Activated naive CD4-positive, alpha-beta T cell treated with anti-CD3 and anti-CD28 coated beads, Interleukin-2, amount 10 ng/mL, durations not matched to agents 7 days and 5 days (primary cell): ENCODE measurements at regions not wholly inside any gene's neighbourhood (a gene's known extent, or its start where the extent isn't known, plus 50 kb on each side); places are given as distances from the start of the nearest gene placed in this dataset.
"Not testable (repeated sequence)": the region's sequence is repeated elsewhere in the genome, so short reads cannot be mapped to it uniquely, and the experiment has no call there.

ENCODE experiments used
- CTCF ChIA-PET: fragments of 350-600 bp; sonication (Branson Sonifier 250); formaldehyde crosslinking; loops from one replicate; lab custom pipeline; 2021; ENCODE audit warnings: antibody characterized with exemption; lab: Charles Lee
- DNase-seq: peaks from one replicate; pipeline ENCODE4 v3.0.0-alpha.2; 2020
- H3K27ac Mint-ChIP-seq: one replicate; pipeline ENCODE4 v1.8.0; 2021; ENCODE audit warnings: mild to moderate bottlenecking, moderate library complexity, mixed read lengths
- H3K27me3 Mint-ChIP-seq: one replicate; pipeline ENCODE4 v1.8.0; 2021; ENCODE audit warnings: mild to moderate bottlenecking, mixed read lengths
- H3K36me3 Mint-ChIP-seq: one replicate; pipeline ENCODE4 v1.8.0; 2021; ENCODE audit warnings: mixed read lengths
- H3K4me1 Mint-ChIP-seq: one replicate; pipeline ENCODE4 v1.8.0; 2021; ENCODE audit warnings: mixed read lengths
- H3K4me3 Mint-ChIP-seq: one replicate; pipeline ENCODE4 v1.8.0; 2021; ENCODE audit warnings: mild to moderate bottlenecking, moderate library complexity, mixed read lengths
- H3K9me3 Mint-ChIP-seq: one replicate; pipeline ENCODE4 v1.8.0; 2021; ENCODE audit warnings: mixed read lengths

DNA sequence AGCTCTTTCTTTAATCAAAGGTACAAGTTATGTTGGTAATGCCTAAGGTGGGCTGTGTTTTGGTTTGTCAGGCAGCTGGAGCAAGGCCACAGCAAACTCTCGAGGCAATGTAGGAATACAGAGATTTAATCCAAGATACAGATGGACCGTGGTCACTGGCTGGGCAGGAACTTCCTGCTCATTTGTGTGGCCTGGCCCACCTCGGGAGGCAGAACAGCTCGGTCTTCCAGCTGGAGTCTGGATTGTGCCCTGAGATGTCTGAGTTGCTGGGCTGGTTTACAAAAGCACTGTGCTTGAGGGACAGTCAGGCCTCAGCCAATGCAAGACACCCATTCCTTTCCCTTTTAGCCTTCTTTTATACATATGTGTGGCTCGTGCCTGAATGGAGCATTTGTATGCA, 506.1 kb upstream of the SALL3 start:
- H3K4me1 Mint-ChIP-seq, result no peaks in the 10 kb centered on the region
- CTCF ChIA-PET, result no interaction called here
- no peak for DNase-seq
- no peaks in the 10 kb centered on the region for H3K36me3 Mint-ChIP-seq
- no peak overlapping the region for H3K4me3 Mint-ChIP-seq
- no peaks in the 10 kb centered on the region for H3K27me3 Mint-ChIP-seq
- peaks cover 4% of the 10 kb centered on the region for H3K9me3 Mint-ChIP-seq
- H3K27ac Mint-ChIP-seq, result no peak overlapping the region

DNA sequence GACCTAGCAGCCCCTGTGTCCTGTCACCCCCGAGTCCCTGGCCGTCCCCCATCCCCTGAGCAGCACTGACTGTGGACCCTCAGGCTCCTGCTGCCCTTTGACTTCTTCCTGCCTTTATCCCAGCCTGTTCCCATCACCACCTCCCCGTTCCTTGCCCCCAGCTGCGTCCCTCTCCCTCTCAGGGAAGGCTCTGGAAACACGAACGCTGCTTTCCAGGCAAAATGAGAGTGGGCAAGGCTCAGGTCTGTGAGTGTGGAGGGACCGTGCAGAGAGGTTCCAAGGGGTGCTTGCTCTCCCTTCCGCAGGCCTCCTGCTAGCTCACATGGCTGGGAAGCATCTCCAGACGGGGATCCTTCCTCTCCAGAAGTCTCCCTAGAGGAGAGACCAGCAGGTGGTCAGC, 501.8 kb upstream of the SALL3 start:
- no peaks in the 10 kb centered on the region for H3K36me3 Mint-ChIP-seq
- H3K4me3 Mint-ChIP-seq, result no peak overlapping the region
- DNase-seq, result no peak
- no peaks in the 10 kb centered on the region for H3K4me1 Mint-ChIP-seq
- CTCF ChIA-PET, result no interaction called here
- H3K27ac Mint-ChIP-seq, result no peak overlapping the region
- H3K9me3 Mint-ChIP-seq, result peaks cover 9% of the 10 kb centered on the region
- H3K27me3 Mint-ChIP-seq, result no peaks in the 10 kb centered on the region

DNA sequence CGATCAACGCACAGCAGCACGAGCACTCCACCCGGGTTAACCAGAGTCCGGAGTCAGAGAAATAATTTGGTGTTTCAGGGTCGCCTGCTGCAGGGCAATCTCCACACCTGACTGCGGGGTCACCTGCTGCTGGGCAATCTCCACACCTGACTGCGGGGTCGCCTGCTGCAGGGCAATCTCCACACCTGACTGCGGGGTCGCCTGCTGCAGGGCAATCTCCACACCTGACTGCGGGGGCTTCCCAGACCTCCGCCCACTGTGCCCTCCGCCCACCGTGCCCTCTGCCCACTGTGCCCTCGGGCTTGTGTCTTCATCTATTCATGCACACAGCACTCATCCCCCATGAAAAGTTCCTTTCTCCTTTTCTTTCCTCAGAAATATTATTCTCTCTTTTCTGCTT, 500.2 kb upstream of the SALL3 start:
- Mint-ChIP-seq H3K36me3 (no peaks in the 10 kb centered on the region), H3K4me1 (no peaks in the 10 kb centered on the region)

DNA sequence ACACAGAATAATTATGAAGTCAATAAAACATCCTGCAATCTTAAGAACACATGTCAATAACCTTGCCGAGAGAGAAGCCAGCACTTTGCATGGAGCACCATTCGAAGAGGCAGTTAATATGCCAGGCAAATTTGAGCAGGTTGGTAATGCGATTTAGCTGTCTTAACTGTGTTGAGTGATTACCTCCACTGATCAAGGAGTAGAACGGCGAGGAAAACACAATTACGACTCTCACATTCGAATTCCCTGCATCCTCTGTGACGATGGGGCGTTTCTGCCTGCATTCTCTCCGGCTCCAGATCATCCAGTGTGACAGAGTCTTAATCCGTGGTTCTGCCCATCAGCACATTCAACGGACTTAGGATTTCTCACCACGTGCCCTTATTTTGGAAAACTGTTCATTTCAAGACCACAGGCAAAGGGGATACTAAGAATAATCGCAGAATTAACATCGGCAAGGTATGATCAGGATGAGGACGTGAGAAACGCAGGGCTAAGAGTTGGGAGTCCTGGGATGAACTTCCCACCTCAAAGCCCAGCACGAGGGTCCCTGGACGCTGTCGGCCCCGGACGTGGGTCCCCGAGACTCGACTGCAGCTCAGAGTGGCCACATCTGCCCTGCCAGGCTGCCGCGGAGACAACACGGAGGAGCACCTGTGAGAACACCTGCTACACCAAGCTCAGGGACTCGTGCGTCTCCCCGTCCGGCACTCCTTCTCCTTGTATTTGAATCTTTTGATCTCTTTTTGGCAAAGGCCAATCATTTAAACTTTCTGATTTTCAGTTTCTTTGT, 499.2 kb upstream of the SALL3 start:
- CTCF ChIA-PET, result no interaction called here
- no peaks in the 10 kb centered on the region for H3K36me3 Mint-ChIP-seq

More for the DNA sequence above, 500.2 kb upstream of the SALL3 start:
- peaks cover 7% of the 10 kb centered on the region for H3K9me3 Mint-ChIP-seq
- no peak for DNase-seq
- no peak overlapping the region for H3K27ac Mint-ChIP-seq
- CTCF ChIA-PET, result interaction anchor here (0.6 kb wide), 1 partner anchor 1176 kb away, joined by 3 read pairs; no protein-coding TSS in a partner anchor
- H3K27me3 Mint-ChIP-seq, result no peaks in the 10 kb centered on the region
- no peak overlapping the region for H3K4me3 Mint-ChIP-seq

DNA sequence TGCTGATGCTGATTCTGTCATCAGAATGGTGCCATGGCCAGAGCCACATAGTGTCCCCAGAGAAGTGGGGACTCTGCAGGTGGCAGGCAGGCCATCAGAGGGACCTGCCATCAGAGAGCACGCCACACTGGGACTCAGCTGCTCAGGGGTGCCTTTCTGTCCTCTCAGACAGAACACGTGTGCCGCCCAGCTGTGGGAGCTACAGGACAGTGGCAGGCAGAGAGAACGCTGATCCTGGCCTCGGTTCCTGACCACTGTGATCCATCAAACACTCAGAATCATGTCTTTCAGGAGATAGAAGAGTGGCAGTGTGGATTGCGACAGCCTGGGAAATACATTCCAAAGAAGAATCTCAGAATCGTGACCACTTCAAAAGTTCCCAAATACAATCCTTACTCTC, 497.2 kb upstream of the SALL3 start:
- CTCF ChIA-PET, result no interaction called here
- peaks cover 6% of the 10 kb centered on the region for H3K9me3 Mint-ChIP-seq
- no peaks in the 10 kb centered on the region for H3K36me3 Mint-ChIP-seq
- H3K27ac Mint-ChIP-seq, result no peak overlapping the region
- H3K4me3 Mint-ChIP-seq, result no peak overlapping the region
- no peak for DNase-seq
- no peaks in the 10 kb centered on the region for H3K4me1 Mint-ChIP-seq
- no peaks in the 10 kb centered on the region for H3K27me3 Mint-ChIP-seq

More for the DNA sequence above, 499.2 kb upstream of the SALL3 start:
- Mint-ChIP-seq H3K4me3 (no peak overlapping the region), H3K4me1 (no peaks in the 10 kb centered on the region), H3K9me3 (peaks cover 7% of the 10 kb centered on the region), H3K27me3 (no peaks in the 10 kb centered on the region), H3K27ac (no peak overlapping the region)
- no peak for DNase-seq

DNA sequence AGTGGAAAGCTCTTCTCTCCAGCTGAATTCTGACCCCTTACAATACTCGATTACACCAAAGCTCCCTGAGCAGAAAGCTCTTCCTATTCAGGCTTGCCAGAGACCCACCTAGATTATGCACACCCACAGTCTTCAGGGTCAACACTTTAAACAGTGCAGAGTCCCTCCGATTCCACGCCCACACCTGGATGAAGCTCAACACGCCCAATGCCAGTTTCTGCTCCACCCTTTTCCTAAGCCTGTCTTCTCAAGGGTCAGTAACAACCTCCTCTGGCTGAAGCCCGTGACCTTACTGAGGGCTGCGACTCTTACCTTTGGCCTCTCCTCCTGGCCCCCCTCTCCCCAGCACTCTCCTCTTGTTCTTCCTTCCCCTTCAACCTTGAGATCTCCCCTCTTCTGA, 492.0 kb upstream of the SALL3 start:
- DNase-seq, result no peak
- Mint-ChIP-seq H3K27me3 (no peaks in the 10 kb centered on the region), H3K9me3 (peaks cover 10% of the 10 kb centered on the region), H3K36me3 (no peaks in the 10 kb centered on the region), H3K4me3 (no peak overlapping the region), H3K4me1 (no peaks in the 10 kb centered on the region), H3K27ac (no peak overlapping the region)
- CTCF ChIA-PET, result no interaction called here

DNA sequence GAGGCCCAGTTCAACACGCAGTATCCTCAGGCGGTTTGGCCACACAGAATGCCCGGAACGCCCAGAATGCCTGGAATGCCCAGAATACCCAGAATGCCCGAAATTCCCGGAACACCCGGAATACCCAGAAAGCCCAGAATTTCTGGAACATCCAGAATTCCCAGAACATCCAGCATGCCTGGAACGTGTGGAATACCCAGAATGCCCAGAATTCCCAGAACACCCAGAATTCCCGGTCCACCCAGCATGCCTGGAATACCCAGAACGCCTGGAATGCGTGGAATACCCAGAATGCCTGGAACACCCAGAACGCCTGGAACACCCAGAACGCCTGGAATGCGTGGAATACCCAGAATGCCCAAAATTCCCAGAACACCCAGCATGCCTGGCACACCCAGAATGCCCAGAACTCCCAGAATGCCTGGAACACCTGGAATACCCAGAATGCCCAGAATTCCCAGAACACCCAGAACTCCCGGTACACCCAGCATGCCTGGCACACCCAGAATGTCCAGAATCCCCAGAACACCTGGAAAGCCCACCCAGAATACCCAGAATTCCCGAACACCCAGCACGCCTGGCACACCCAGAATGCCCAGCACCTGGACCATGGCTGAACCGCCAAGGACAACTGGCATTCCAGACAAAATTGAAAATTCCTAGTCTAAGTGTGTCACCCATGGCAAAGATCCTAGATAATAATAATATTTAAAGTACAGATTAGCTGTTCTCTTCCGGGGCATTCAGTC, 487.4 kb upstream of the SALL3 start:
- Mint-ChIP-seq H3K27me3 (no peaks in the 10 kb centered on the region), H3K4me1 (no peaks in the 10 kb centered on the region), H3K36me3 (peaks cover 2% of the 10 kb centered on the region), H3K4me3 (no peak overlapping the region), H3K27ac (no peak overlapping the region), H3K9me3 (peaks cover 20% of the 10 kb centered on the region)
- CTCF ChIA-PET, result no interaction called here
- DNase-seq, result no peak

DNA sequence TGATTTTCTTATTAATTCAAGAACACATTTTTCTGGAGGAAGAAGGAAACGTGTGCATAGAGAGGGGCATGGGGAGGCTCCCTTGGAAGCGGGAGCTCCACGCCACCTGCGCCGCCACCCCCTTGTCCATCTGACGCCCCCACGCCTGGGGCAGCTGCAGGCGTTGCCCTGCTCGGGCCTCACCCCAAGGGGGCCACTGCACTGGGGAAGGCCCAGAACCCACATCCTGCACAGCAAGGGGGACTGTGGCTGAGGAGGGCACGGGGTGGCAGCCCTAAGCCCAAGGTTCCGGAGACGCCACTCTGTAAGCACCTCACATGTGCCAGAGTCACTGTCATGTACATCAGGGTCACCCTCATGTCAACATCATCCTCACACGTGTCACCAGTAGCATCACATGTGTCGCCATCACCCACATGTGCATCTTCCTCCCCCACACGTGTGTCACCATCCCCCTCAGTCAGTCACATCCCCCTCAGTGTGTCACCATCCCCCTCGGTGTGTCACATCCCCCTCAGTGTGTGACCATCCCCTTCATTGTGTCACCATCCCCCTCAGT, 486.7 kb upstream of the SALL3 start:
- Mint-ChIP-seq H3K9me3 (peaks cover 20% of the 10 kb centered on the region), H3K27me3 (no peaks in the 10 kb centered on the region), H3K27ac (no peak overlapping the region), H3K36me3 (peaks cover 2% of the 10 kb centered on the region), H3K4me3 (no peak overlapping the region), H3K4me1 (no peaks in the 10 kb centered on the region)
- CTCF ChIA-PET, result no interaction called here
- DNase-seq, result no peak

DNA sequence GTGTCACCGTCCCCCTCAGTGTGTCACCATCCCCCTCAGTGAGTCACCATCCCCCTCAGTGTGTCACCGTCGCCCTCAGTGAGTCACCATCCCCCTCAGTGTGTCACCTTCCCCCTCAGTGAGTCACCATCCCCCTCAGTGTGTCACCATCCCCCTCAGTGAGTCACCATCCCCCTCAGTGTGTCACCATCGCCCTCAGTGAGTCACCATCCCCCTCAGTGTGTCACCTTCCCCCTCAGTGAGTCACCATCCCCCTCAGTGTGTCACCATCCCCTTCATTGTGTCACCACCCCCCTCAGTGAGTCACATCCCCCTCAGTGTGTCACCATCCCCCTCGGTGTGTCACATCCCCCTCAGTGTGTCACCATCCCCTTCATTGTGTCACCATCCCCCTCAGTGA, 486.1 kb upstream of the SALL3 start:
- H3K27ac Mint-ChIP-seq, DNase-seq, H3K4me1 Mint-ChIP-seq, H3K4me3 Mint-ChIP-seq, CTCF ChIA-PET, H3K36me3 Mint-ChIP-seq, H3K27me3 Mint-ChIP-seq: not testable (repeated sequence)
- peaks cover 18% of the 10 kb centered on the region for H3K9me3 Mint-ChIP-seq

DNA sequence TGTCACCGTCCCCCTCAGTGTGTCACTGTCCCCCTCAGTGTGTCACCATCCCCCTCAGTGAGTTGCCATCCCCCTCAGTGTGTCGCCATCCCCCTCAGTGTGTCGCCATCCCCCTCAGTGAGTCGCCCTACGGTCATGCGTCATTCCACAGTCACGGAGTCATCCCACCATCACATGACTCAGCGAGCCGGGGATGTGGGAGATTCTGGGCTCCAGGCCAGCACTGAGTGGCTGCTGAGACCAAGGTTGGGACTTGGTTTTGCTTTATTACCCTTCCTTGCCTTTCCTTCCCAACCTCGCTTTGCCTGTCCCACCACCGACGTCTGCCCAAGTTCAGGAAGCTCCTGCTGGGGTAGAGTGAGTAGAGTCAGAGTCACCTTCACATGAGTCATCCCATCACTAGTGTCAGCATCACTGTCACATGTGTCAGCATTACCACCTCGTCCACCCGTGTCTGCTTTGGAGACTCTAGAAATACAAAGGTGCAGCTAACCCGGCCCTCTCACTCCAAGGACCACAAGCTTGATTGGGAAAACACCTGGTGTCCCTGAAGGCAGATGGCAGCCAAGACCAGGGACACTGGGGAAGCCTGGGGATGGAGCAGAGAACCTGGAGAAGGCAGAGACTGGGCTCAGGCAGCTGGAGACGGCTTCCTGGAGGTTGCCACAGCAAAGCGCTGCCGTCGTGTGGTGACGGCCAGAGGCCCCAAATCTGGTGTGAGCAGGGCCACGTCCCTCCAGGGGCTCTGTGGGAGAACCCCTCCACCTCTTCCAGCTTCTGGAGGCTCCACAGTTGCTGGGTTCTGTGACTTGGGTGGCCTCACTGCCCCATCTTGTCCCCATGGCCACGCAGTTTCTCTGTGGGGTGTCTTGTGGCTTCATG, 485.2 kb upstream of the SALL3 start:
- no peak overlapping the region for H3K4me3 Mint-ChIP-seq
- H3K27me3 Mint-ChIP-seq, result no peaks in the 10 kb centered on the region
- CTCF ChIA-PET, result no interaction called here
- peaks cover 2% of the 10 kb centered on the region for H3K36me3 Mint-ChIP-seq
- peaks cover 18% of the 10 kb centered on the region for H3K9me3 Mint-ChIP-seq
- no peak overlapping the region for H3K27ac Mint-ChIP-seq
- no peaks in the 10 kb centered on the region for H3K4me1 Mint-ChIP-seq
- DNase-seq, result no peak

DNA sequence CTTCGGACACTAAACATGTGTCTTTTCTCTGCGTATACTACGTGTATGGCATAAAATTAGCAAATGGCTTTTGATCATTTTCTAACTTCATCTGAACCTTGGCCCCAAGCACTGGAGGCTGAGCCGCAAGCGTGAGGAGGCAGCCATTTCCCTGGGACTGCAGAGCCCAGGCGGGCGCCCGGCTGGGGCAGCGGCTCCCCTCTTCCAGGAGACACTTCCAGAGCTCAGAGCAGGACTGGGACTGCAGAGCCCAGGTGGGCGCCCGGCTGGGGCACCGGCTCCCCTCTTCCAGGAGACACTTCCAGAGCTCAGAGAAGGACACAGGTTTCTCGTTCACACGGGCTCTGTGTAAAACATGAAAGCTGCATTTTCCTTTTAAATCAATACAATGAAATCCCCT, 484.1 kb upstream of the SALL3 start:
- H3K27ac Mint-ChIP-seq, result no peak overlapping the region
- H3K4me1 Mint-ChIP-seq, result no peaks in the 10 kb centered on the region
- CTCF ChIA-PET, result no interaction called here
- peaks cover 17% of the 10 kb centered on the region for H3K9me3 Mint-ChIP-seq
- no peaks in the 10 kb centered on the region for H3K27me3 Mint-ChIP-seq
- no peak overlapping the region for H3K4me3 Mint-ChIP-seq
- DNase-seq, result no peak
- peaks cover 2% of the 10 kb centered on the region for H3K36me3 Mint-ChIP-seq

DNA sequence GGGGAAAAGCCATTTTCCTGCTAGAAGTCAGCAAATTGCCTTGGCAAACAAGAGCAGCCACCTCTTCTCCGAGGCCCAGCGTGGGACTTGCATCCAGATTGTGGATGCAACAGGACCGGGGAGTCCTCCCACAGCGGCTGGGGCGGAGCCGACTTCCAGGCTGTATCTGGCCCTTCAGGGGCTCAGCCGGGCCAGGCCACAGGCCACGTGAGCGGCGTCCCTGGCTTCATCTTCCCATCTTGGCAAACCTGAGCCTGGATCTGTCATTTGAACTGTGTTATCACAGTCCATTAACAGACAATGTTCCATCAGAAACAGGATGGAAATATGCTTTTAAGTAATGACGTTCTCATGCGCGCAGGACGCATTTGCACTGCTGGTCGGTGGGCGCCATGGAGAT, 483.5 kb upstream of the SALL3 start:
- H3K4me3 Mint-ChIP-seq, result no peak overlapping the region

DNA sequence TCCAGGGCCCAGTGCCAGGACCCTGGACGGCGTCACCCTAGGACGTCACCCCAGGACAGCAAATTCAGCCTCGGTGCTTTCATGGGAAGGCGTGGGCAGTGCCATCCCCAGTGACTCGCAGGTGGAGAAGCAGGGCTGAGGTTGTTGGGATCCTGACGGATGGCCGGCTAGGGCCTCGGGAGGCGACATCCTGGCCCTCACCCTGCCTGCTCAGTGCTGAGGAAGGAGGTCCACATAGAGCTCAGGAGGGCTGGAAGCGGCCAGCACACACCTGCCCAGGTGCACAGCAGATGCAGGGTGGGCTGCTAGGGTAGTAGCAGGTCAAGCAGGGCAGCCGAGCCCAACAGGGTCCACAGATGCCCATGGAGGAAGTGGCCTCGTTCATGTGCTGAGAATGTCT, 482.0 kb upstream of the SALL3 start:
- H3K27ac Mint-ChIP-seq, result no peak overlapping the region
- H3K4me3 Mint-ChIP-seq, result no peak overlapping the region
- H3K4me1 Mint-ChIP-seq, result no peaks in the 10 kb centered on the region
- H3K9me3 Mint-ChIP-seq, result peaks cover 16% of the 10 kb centered on the region
- H3K36me3 Mint-ChIP-seq, result peaks cover 2% of the 10 kb centered on the region
- no peak for DNase-seq
- CTCF ChIA-PET, result no interaction called here
- H3K27me3 Mint-ChIP-seq, result no peaks in the 10 kb centered on the region

More for the DNA sequence above, 483.5 kb upstream of the SALL3 start:
- H3K4me1 Mint-ChIP-seq, result no peaks in the 10 kb centered on the region
- H3K27ac Mint-ChIP-seq, result no peak overlapping the region
- H3K9me3 Mint-ChIP-seq, result peaks cover 18% of the 10 kb centered on the region
- DNase-seq, result no peak
- peaks cover 2% of the 10 kb centered on the region for H3K36me3 Mint-ChIP-seq
- no peaks in the 10 kb centered on the region for H3K27me3 Mint-ChIP-seq
- CTCF ChIA-PET, result no interaction called here

DNA sequence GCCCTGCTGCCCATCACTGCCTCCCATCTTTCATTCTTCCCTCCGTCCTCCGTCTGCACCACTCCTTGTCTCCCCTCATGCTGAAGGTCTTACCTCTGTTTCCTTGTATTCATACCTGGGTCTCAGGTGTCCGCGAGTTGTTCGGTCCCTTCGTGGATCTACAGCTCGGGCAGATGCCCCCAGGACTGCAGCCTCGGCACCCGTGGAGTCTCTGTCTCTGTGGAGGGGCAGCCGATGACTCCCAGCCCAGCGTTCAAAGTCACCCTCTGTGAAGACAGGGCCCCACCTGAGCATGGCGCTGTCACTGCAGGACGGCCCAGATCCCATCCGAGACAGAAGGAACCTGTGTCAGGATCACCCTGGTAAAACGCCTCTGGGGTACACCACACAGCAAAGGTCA, 480.0 kb upstream of the SALL3 start:
- CTCF ChIA-PET, result no interaction called here
- no peak overlapping the region for H3K27ac Mint-ChIP-seq

More for the DNA sequence above, 480.0 kb upstream of the SALL3 start:
- no peaks in the 10 kb centered on the region for H3K27me3 Mint-ChIP-seq
- no peaks in the 10 kb centered on the region for H3K36me3 Mint-ChIP-seq
- H3K9me3 Mint-ChIP-seq, result peaks cover 11% of the 10 kb centered on the region
- H3K4me3 Mint-ChIP-seq, result no peak overlapping the region
- no peaks in the 10 kb centered on the region for H3K4me1 Mint-ChIP-seq
- no peak for DNase-seq
